Right lobe of liver (tissue), 4 donors: ENCODE measurements at regions not wholly inside any gene's neighbourhood (a gene's known extent, or its start where the extent isn't known, plus 50 kb on each side); places are given as distances from the start of the nearest gene placed in this dataset.

Experiments
- POLR2A ChIP-seq: fragments of 450-650 bp; IDR thresholded peaks from one replicate; pipeline ENCODE4 v1.6.1; 2017; ENCODE audit warnings: antibody characterized with exemption, mild to moderate bottlenecking
- TF ChIP-seq, protein P1 (sequence below), 4 donors: fragments of 200-600 bp in 3 of 4; fragments of 450-650 bp in 1 of 4; IDR thresholded peaks; one replicate each; pipeline versions ENCODE4 v1.5.1 to v1.8.0; 2016 to 2022; ENCODE audit warnings: antibody characterized with exemption in 4 of 4, mild to moderate bottlenecking in 2 of 4
- donor health status: DM: no; HTN: no; CAD: no.
- donor health status: DM: no; HTN: no; CAD: no.
- donor health status: DM: no; HTN: yes; CAD: no.

GRCh38 chr4:36618102-36618501 lies 336.7 kb downstream of the DTHD1 start:
- TF ChIP-seq, protein P1, sequence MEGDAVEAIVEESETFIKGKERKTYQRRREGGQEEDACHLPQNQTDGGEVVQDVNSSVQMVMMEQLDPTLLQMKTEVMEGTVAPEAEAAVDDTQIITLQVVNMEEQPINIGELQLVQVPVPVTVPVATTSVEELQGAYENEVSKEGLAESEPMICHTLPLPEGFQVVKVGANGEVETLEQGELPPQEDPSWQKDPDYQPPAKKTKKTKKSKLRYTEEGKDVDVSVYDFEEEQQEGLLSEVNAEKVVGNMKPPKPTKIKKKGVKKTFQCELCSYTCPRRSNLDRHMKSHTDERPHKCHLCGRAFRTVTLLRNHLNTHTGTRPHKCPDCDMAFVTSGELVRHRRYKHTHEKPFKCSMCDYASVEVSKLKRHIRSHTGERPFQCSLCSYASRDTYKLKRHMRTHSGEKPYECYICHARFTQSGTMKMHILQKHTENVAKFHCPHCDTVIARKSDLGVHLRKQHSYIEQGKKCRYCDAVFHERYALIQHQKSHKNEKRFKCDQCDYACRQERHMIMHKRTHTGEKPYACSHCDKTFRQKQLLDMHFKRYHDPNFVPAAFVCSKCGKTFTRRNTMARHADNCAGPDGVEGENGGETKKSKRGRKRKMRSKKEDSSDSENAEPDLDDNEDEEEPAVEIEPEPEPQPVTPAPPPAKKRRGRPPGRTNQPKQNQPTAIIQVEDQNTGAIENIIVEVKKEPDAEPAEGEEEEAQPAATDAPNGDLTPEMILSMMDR (IDR thresholded peaks at IDR 0.05) = no peak
- no peak for TF ChIP-seq POLR2A
